ENCODE measurements at regions not wholly inside any gene's neighbourhood (a gene's known extent, or its start where the extent isn't known, plus 50 kb on each side); places are given as distances from the start of the nearest gene placed in this dataset.

GRCh38 chr17:34126496-34126895 lies 128.6 kb upstream of the CCL2 start:
- no peaks in the 10 kb centered on the region for H3K4me1 ChIP-seq
- no peaks in the 10 kb centered on the region for H3K36me3 ChIP-seq
- no peak for DNase-seq
- H3K27me3 ChIP-seq = peaks cover 0 to 5% (median 0%) of the 10 kb centered on the region in 3 donors
- H3K9me3 ChIP-seq = no peaks in the 10 kb centered on the region
- 80 to 82% methylated on average over 7 of the region's 7 CpGs for WGBS, 2 donors
- TF ChIP-seq POLR2AphosphoS5 (IDR thresholded peaks at IDR 0.05) (no peak), EP300 (IDR thresholded peaks at IDR 0.05) (no peak), POLR2A (IDR thresholded peaks at IDR 0.05) (no peak), CTCF (IDR thresholded peaks at IDR 0.05) (no peak)
- H3K27ac ChIP-seq = no peak overlapping the region
- H3K4me3 ChIP-seq = no peak overlapping the region
- intact Hi-C loops (cut with DNase I) = no loop called here

- DNase-seq = no peak
- TF ChIP-seq POLR2A (IDR thresholded peaks at IDR 0.05) = no peak
- no peak for TF ChIP-seq EP300 (IDR thresholded peaks at IDR 0.05)
- no peak for TF ChIP-seq POLR2AphosphoS5 (IDR thresholded peaks at IDR 0.05)
- TF ChIP-seq CTCF (IDR thresholded peaks at IDR 0.05) = no peak
- intact Hi-C loops (cut with DNase I) = no loop called here
- no peaks in the 10 kb centered on the region for H3K9me3 ChIP-seq
- no peak overlapping the region for H3K4me3 ChIP-seq
- H3K27me3 ChIP-seq = peaks cover 0 to 5% (median 0%) of the 10 kb centered on the region in 3 donors
- no peak overlapping the region for H3K27ac ChIP-seq
- H3K4me1 ChIP-seq = no peaks in the 10 kb centered on the region
- H3K36me3 ChIP-seq = no peaks in the 10 kb centered on the region
- 41 to 56% methylated on average over 3 of the region's 3 CpGs for WGBS, 2 donors
These were observed 128.1 kb upstream of the CCL2 start for GRCh38 chr17:34126965-34127364.

- H3K27ac ChIP-seq = no peak overlapping the region
- intact Hi-C loops (cut with DNase I) = no loop called here
- no peaks in the 10 kb centered on the region for H3K4me1 ChIP-seq
- no peak for TF ChIP-seq EP300 (IDR thresholded peaks at IDR 0.05)
- TF ChIP-seq POLR2A (IDR thresholded peaks at IDR 0.05) = no peak
- no peaks in the 10 kb centered on the region for H3K36me3 ChIP-seq
- no peaks in the 10 kb centered on the region for H3K27me3 ChIP-seq
- no peak overlapping the region for H3K4me3 ChIP-seq
- H3K9me3 ChIP-seq = no peaks in the 10 kb centered on the region
- 56 to 70% methylated on average over 2 of the region's 2 CpGs for WGBS, 2 donors
- no peak for DNase-seq
These were observed 124.5 kb upstream of the CCL2 start for GRCh38 chr17:34130544-34130943.

- Histone ChIP-seq H3K9me3 (no peaks in the 10 kb centered on the region), H3K4me3 (no peak overlapping the region), H3K4me1 (no peaks in the 10 kb centered on the region), H3K27ac (no peak overlapping the region), H3K27me3 (no peaks in the 10 kb centered on the region), H3K36me3 (no peaks in the 10 kb centered on the region)
- 67 to 76% methylated on average over 3 of the region's 3 CpGs for WGBS, 2 donors
- no peak for TF ChIP-seq POLR2AphosphoS5 (IDR thresholded peaks at IDR 0.05)
- TF ChIP-seq CTCF (IDR thresholded peaks at IDR 0.05) = no peak
- TF ChIP-seq EP300 (IDR thresholded peaks at IDR 0.05) = no peak
- TF ChIP-seq POLR2A (IDR thresholded peaks at IDR 0.05) = no peak
- DNase-seq = no peak
- intact Hi-C loops (cut with DNase I) = no loop called here
These were observed 123.7 kb upstream of the CCL2 start for GRCh38 chr17:34131386-34131785.

- 60 to 75% methylated on average over 2 of the region's 2 CpGs for WGBS, 2 donors
- no peak for DNase-seq
These were observed 121.7 kb upstream of the CCL2 start for GRCh38 chr17:34133350-34133749.

More at GRCh38 chr17:34133350-34133749, 121.7 kb upstream of the CCL2 start:
- H3K27ac ChIP-seq = no peak overlapping the region
- H3K4me3 ChIP-seq = no peak overlapping the region
- no peaks in the 10 kb centered on the region for H3K4me1 ChIP-seq
- intact Hi-C loops (cut with DNase I) = no loop called here
- H3K36me3 ChIP-seq = no peaks in the 10 kb centered on the region
- peaks cover 0 to 2% (median 0%) of the 10 kb centered on the region in 3 donors for H3K27me3 ChIP-seq
- TF ChIP-seq EP300 (IDR thresholded peaks at IDR 0.05) (no peak), POLR2AphosphoS5 (IDR thresholded peaks at IDR 0.05) (no peak), POLR2A (IDR thresholded peaks at IDR 0.05) (no peak), CTCF (IDR thresholded peaks at IDR 0.05) (no peak)
- H3K9me3 ChIP-seq = no peaks in the 10 kb centered on the region
